ENCODE measurements at regions not wholly inside any gene's neighbourhood (a gene's known extent, or its start where the extent isn't known, plus 50 kb on each side); places are given as distances from the start of the nearest gene placed in this dataset.
"Not testable (repeated sequence)": the region's sequence is repeated elsewhere in the genome, so short reads cannot be mapped to it uniquely, and the experiment has no call there.

DNA sequence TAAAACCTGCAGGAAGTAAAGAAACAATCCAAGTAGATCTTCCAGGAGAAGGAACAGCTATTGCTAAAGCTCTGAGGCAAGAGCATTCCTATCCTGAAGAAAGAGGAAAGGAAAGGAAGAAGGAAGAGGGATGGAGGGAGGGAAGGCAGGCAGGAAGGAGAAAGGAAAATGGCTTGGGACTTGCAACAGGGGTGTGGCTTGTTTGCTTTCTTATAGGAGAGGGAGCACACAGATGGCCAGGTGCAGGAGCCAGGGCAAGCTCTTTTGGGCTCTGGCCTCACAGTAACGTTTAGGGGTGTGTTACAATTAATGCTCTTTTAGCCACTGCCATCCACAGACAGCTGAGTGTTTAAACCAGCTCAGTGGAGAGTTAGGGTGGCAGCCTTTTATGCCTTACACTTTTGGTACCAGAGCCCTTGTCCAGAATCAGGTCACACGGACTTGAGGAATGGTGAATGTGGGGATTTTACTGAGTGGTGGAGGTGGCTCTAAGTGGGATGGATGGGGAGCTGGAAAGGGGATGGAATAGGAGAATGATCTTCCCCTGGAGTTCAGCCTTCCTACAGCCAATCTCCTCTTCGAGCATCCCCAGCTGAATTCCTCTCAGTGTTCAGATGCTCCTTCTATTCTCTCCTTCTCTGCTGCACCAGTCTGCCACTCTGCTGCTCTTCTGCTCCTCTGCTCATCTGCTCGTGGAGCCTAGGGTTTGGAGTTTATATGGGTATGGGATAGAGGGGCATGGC is 108.7 kb upstream of the SLC39A10 start:
- TF ChIP-seq, protein P1, sequence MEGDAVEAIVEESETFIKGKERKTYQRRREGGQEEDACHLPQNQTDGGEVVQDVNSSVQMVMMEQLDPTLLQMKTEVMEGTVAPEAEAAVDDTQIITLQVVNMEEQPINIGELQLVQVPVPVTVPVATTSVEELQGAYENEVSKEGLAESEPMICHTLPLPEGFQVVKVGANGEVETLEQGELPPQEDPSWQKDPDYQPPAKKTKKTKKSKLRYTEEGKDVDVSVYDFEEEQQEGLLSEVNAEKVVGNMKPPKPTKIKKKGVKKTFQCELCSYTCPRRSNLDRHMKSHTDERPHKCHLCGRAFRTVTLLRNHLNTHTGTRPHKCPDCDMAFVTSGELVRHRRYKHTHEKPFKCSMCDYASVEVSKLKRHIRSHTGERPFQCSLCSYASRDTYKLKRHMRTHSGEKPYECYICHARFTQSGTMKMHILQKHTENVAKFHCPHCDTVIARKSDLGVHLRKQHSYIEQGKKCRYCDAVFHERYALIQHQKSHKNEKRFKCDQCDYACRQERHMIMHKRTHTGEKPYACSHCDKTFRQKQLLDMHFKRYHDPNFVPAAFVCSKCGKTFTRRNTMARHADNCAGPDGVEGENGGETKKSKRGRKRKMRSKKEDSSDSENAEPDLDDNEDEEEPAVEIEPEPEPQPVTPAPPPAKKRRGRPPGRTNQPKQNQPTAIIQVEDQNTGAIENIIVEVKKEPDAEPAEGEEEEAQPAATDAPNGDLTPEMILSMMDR (IDR thresholded peaks at IDR 0.05; ENCODE audit: insufficient read depth, low read depth, low read length) = no peak
- DNase-seq (ENCODE audit: low read depth) = no peak
- no peak overlapping the region for H3K4me3 ChIP-seq (ENCODE audit: low read depth, low read length)

DNA sequence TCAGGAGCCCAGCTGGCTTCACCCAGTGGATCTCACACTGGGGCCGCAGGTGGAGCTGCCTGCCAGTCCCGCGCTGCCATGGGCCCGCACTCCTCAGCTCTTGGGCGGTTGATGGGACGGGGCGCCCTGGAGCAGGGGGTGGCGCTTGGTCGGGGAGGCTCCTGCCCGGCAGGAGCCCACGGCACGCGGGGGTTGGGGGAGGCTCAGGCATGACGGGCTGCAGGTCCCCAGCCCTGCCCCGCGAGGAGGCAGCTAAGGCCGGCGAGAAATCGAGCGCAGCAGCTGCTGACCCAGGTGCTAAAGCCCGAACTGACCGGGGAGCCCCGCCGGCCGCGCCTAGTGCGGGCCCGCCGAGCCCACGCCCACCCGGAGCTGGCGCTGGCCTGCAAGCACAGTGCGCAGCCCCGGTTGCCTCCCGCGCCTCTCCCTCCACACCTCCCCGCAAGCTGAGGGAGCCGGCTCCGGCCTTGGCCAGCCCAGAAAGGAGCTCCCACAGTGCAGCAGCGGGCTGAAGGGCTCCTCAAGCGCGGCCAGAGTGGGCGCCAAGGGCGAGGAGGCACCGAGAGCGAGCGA is 109.7 kb upstream of the SLC39A10 start:
- H3K4me3 ChIP-seq (ENCODE audit: low read depth, low read length); DNase-seq (ENCODE audit: low read depth): not testable (repeated sequence)

DNA sequence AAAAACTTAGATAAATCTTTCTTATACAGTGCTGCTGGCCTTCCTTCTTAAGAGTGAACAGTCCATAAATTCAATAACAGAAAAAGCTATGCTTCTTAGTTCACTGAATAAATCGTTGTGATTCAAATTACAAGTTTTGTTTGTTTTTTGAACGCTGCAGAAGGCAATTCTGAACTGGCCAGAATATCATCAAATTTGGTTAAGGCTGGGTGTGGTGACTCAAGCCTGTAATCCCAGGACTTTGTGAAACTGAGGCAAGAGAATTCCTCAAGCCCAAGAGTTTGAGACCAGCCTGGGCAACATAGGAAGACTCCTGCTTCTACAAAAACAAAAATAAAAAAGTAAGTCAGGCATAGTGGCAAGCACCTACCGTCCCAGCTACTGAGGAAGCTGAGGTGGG is 111.2 kb upstream of the SLC39A10 start:
- H3K4me3 ChIP-seq (ENCODE audit: low read depth, low read length) = no peak overlapping the region
- TF ChIP-seq, protein P1 (IDR thresholded peaks at IDR 0.05; ENCODE audit: insufficient read depth, low read depth, low read length) = no peak
- DNase-seq (ENCODE audit: low read depth) = no peak

DNA sequence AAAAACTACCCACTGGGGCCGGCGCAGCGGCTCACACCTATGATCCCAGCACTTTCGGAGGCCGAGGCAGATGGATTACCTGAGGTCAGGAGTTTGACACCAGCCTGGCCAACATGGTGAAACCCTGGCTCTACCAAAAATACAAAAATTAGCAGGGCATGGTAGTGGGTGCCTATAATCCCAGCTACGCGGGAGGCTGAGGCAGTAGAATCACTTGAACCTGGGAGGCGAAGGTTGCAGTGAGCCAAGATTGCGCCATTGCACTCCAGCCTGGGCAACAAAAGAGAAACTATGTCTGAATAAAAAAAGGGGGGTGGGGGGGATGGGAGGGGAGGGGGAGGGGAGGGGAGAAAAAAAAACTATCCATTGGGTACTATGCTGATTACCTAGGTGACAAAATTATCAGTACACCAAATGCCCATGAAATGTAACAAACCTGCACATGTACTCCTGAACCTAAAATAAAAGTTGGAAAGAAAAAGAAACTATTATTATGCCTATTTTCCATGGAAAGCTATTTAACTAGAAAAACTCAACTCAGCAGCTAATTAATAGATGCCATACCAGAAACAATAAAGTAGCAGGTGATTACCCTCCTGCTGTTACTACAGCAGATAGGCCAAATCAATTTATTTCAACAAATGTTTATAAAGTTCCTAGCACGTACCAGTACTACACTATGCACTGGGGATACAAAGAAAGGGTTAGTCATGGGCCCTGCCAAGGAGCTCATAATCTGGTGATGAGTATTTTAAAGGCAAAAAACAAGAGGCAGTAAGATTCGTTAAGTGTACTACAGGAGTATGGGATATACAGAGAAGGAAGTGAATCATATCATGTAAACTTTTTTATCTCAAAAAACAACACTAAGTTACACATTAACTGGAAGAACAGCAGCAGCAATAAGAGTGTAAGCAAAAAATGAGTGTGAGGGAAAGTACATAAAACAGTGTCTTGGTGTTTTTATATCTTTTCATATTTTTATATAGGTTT is 112.8 kb upstream of the SLC39A10 start:
- TF ChIP-seq, protein P1 (IDR thresholded peaks at IDR 0.05; ENCODE audit: insufficient read depth, low read depth, low read length) = no peak
- DNase-seq (ENCODE audit: low read depth) = peak; percentile 80
- H3K4me3 ChIP-seq (ENCODE audit: low read depth, low read length) = no peak overlapping the region

DNA sequence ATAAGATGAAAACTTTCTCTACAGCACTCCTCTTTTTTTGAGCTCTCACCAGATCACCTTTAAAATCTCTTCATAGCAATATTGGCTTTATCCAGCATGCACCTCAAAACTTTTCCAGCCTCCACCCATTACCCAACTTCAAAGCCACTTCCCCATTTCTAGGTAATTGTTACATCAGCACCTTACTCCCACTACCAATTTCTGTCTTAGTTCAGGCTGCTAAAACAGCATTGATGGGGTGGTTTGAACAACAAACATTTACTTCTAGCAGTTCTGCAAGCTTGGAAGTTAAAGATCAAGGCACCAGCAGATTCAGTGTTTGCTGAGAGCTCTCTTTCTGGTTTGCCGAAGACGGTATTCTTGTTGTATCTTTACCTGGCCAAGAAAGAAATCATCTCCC is 114.0 kb upstream of the SLC39A10 start:
- TF ChIP-seq, protein P1 (IDR thresholded peaks at IDR 0.05; ENCODE audit: insufficient read depth, low read depth, low read length) = no peak
- DNase-seq (ENCODE audit: low read depth) = no peak
- H3K4me3 ChIP-seq (ENCODE audit: low read depth, low read length) = no peak overlapping the region

DNA sequence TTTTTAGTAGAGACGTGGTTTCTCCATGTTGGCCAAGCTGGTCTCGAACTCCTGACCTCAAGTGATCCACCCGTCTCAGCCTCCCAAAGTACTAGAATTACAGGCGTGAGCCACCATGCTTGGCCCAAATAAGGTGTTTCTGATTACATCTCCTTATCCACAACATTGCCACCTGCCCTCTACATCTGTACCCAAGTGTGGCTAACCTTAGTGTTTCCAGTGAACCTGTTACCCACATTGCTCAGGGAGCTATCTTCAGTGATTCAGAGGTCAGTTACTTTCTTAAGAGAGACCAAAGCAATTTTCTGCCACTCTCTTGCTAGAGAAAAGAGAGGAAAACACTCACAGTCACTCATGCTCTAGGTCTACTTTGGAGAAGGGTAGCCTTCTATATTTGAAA is 115.0 kb upstream of the SLC39A10 start:
- no peak overlapping the region for H3K4me3 ChIP-seq (ENCODE audit: low read depth, low read length)
- no peak for DNase-seq (ENCODE audit: low read depth)
- TF ChIP-seq, protein P1 (IDR thresholded peaks at IDR 0.05; ENCODE audit: insufficient read depth, low read depth, low read length) = no peak

DNA sequence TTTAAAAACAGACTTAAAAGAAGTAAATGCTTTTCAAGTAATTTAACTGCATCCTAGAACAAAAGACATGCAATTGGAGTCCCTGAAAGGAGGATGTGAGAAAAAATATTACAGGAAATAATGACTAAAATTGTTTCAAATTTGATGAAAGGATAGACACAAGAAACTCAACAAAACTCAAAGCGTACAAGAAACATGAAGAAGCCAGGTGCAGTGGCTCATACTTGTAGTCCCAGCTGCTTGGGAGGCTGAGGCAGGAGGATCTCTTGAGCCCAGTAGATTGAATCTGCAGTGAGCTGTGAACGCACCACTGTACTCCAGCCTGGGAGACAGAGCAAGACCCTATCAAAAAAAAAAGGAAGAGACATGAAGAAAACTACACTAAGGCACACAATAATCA is 118.1 kb upstream of the SLC39A10 start:
- H3K4me3 ChIP-seq (ENCODE audit: low read depth, low read length) = no peak overlapping the region
- TF ChIP-seq, protein P1 (IDR thresholded peaks at IDR 0.05; ENCODE audit: insufficient read depth, low read depth, low read length) = no peak
- no peak for DNase-seq (ENCODE audit: low read depth)

Measured in fibroblast of villous mesenchyme (primary cell).